Renal pelvis (tissue), 1 donor: ENCODE measurements at regions not wholly inside any gene's neighbourhood (a gene's known extent, or its start where the extent isn't known, plus 50 kb on each side); places are given as distances from the start of the nearest gene placed in this dataset.
"Not testable (repeated sequence)": the region's sequence is repeated elsewhere in the genome, so short reads cannot be mapped to it uniquely, and the experiment has no call there.

Experiments used
- DNase-seq: peaks from one replicate; pipeline ENCODE4 v3.0.0-alpha.2; 2013

DNA sequence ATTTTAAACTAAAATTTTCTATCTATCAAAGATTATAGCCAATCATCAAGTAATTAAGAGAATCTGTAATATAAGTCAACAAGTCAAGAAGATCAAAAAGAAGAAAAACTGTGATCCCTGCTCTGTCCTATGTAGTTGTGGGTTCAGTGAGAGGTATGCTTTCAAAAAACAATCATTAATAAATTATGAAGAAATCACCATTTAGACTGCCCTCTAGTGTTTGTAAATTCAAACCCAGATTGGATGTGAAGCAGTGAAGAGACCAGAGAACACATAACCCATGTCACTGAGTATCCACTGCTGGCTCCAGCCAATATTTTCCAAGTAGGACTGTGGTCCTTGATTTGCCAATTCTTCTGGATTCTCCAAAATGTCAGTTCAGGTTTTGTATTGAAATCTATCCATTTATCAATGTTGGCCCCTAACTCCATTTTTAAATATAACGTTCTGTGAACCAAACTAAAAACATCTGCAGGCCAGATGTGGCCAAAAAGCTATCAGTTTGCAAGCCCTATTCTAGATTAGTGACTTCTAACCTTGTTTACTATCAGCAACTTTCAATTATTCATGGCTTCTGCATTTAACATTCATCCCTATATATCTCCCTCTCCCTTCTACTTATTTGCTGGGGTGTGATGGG is 467.5 kb upstream of the CXADR start:
- DNase-seq: no peak

DNA sequence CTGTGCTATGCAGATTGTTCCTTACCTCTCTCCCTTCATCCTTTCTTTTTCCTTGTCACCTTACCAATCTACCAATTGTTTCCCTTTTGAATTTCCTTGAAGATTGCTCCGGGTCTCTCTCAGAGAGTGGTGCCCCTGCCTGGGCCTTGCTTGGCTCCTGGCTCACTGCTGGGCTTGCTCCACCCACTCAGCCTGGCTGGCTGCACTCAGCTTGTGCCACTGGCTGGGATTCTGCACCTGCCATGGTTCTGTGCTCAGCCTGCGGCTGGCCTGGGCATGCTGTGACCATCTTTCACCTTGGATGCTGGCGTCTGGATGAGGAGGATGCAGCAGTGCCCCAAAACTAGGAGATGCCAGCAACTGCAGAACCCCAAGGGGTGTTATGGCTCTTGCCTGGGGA is 463.9 kb upstream of the CXADR start:
- no peak for DNase-seq

DNA sequence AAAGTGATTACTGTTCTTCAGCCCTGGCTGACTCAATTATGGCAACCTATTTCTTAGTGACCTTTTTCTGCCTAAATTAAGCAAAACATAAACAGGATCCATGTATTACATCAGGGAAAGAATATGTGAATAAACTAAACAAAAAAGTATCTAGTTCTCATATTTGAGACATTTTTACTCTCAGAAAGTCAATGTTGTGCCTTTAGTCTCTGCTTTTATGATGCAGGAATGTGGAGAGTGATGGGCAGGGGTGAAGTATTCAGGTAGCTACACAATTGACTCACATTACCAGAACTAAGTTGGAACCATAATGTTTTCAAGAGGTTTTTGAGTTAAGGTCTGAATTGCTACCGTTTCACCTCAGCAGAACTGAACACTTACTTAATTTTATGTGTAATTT is 462.7 kb upstream of the CXADR start:
- no peak for DNase-seq

DNA sequence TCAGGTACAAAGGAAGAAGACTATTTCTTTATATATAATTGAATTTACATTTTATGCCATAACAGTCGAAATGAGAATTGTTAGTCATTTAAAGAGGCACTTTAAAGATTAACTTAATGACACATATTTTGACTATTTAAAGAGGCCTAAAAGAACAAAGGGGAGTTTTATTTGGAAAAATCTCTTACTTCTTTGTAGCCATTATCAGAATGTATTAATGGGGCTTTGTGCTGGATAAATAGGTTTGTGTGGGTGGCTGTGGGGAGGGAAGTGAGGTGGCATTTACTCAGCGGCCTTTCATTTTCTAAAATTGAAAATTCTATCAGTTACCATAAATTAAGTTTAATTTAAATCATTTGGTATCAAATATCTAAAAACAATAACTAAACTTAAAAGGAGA is 462.2 kb upstream of the CXADR start:
- no peak for DNase-seq

DNA sequence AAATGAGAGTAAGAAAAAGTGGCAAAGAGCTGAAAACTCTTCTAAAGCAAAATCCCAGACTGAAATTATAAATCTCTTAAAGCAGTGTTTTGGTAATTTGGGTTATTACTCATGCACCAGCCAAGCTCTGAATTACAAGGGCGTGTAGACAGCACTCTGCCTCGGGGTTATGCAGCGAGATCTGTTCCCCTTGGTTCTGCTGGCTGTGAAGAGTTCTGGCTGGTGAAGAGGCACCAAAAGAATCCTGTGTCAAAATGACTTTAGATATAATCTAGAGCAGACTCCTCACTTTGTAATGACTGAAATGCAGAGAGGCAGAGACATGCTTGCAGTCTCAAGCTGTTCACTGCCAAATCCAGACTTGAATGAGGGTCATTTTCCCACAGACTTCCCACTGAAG is 461.8 kb upstream of the CXADR start:
- no peak for DNase-seq

DNA sequence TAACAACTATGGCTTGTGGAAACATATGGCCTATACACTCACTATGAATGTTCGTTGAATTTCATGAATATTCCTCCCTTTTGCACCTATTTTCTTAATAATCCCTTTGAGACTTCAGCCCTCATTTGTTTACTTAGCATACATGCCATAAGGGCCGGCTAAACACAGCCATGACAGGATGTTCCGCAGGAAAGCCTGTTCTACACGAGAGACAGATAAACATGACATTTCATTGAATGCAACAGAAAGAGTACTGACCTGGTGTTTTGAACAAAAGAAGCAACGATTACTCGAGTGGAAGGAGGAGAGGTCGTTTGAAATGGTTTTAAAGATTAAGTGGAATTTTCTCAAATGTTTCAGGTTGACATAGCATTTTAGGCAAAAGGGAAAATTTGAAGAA is 459.5 kb upstream of the CXADR start:
- no peak for DNase-seq

DNA sequence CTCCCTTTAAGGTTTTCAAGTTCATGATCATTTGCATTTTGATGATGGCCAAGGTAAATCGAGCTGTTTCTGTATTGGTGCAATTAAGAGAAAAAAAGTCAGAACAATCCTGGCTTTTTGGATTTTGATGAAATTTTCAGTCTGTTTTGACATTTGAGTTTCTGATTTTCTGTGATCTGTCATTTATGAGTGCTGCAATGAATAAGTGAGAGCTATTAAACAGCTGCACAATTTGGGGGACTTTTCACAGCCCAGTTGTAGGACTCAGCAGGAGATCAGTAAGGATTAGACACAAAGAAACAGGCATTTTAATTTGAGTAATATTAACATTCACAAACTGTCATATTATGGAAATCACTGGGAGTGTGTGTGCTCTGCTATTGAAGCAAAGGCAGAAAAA is 452.9 kb upstream of the CXADR start:
- no peak for DNase-seq

DNA sequence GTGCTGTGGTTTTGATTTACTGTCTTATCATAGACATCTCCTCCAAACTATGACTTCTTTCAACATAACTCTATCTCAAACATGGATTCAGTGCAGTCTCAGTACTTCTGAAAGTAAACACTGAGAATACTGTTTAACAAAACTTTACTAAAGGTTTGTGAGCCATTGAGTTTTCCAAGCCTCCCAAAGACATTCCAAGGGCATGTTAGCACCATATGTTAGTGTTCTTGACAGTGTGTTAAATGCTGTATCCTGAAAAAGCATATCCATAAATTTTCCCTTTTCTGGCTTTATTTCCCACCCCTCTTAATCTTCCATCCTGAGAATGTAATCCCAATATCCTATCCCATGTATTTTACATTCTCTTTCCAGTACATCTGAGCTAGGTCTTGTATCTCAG is 446.8 kb upstream of the CXADR start:
- no peak for DNase-seq

DNA sequence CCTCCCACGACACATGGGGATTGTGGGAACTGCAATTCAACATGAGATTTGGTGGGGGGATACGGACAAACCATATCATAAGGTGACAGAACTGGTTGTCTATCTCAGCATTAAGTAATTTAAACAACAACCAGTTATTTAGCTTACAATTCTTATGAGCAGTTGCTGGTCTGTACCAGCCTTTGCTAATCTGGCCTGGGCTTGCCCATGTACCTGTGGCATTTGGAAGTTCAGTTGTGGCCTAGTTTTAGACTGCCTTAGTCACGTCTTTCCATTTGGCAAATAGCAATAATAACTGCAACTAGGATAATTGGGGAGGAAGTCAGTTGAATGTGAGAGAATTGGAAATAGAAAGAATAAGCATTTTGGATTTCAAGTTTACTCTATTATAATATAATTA is 441.8 kb upstream of the CXADR start:
- no peak for DNase-seq

DNA sequence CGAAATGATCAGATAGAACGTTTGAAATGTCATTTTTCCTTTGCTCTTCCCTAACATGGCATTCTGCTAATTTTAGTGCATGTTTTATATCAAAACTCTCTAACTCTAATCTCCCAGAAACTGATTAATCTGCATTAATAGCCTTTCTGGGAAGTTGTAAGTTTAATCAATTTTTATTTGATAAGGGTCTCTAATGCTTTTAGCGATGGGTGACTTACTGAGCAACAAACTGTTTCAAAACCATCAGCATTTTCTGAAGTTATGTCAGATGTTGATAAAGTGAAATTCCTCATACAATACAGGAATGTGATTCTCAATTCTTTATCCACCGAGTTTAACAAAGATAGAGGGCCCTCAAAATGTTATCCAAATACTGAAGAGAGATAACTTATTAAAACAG is 431.6 kb upstream of the CXADR start:
- DNase-seq: no peak

DNA sequence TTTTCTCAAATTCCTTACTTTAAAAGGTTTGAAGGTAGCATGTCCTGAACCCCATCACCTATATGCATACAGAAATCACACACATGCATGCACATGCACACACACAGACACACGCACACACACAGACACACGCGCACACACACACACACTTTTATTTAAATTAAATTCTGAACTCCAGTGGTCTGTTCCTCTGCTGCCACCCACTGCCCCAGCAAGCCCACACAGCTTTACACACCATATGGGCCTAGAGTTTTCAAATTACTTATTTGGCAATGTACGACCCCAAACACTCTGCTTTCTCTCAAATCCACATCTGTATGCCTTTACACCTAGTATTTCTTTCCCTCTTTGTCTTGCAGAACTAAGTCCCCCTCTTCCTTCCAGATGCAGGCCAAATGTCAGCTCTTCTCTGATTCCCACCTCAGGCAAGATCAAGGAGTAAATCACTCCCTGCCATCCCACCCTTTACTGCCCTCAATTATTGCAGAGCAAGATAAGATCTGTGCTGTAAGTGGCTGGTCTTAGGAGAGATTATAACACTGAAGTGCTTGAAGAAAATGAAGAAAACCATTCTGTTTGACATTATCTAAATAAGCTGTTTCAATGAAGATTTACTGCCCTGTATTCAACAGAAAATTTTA is 429.9 kb upstream of the CXADR start:
- no peak for DNase-seq

DNA sequence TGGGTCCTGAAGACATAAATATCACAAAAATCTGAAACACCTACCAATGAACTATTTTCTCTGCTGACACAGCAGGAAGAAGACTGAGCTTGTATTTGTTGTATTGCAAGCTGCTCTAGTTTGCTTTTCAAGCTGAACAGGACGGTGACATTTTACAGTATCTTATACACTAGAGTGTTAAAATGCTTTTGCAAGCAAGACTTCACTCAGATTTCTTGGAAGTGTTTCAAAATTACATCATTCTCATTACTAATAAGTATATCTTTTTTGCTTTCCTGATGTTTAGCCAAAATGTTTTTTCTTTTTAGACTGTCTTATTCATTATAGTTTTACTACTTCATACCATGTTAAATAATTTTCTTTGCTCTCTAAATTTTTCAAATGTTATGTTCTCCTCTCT is 427.1 kb upstream of the CXADR start:
- DNase-seq: no peak

DNA sequence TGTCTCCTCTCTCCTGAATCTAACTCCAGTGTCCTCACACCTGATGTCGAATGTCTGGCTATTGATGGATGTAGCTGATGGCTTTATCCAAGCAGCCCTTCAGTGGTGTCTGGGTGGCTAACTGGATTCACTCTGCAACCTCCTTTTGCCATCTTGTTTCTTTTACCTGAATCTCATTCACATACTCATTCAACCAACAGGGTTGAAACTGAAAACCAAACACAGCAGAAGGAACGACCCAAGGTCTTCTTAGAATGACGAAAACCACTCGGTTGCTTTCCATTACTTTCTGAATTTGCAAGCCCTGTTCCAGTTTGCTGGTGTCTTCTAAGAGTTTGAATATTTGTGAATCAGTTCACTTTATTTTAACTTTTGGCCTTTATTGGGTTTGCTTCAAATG is 424.3 kb upstream of the CXADR start:
- DNase-seq: no peak

DNA sequence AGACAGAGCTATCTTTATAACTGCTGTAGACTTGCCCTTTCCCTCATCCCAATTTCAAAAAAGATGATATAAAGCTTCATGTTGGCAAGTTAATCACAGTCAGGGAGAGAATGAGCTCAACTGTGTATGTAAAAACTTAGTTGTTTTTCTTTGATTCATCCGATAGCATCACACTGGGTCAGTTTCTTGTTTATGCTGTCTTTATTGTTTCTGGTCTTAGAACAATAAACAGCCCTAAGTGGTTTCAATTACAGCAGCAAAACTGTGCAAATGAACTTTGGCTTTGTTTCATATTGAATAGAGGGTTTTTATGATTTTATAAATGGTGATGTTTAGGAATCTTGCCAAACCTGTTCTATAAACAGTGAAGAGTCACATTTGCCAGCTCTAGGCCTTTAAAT is 423.8 kb upstream of the CXADR start:
- peak; percentile 58 for DNase-seq

DNA sequence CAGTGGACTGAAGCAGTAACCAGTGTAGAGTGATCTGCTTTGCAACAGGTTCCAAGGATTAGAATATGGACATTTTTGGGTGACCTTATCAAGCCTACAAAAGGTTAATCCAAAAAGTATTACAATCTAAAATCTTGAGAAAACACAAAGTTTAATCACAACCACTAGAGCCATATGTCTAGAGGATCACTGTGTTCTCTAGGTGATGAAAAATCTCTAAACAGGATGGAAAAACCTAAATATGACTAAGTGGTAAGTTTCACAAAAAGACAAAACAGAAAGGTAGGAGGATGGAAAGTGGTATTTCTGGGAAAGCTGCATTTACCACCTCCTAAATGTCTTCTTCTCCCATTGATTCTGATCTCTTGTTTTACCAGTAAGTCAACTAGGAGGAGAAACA is 411.1 kb upstream of the CXADR start:
- DNase-seq: no peak

DNA sequence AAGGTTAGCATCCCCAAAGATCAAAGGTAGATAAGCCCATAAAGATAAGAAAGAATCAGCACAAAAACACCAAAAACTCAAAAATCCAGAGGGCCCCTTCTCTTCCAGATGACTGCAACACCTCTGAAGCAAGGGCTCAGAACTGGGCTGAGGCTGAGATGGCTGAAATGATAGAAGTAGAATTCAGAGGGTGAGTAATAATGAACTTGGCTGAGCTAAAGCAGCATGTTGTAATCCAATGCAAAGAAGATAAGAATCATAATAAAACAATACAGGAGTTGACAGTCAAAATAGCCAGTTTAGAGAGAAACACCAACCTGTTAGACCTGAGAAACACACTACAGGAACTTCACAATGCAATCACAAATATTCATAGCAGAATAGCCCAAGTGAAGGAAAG is 406.9 kb upstream of the CXADR start:
- DNase-seq: no peak

DNA sequence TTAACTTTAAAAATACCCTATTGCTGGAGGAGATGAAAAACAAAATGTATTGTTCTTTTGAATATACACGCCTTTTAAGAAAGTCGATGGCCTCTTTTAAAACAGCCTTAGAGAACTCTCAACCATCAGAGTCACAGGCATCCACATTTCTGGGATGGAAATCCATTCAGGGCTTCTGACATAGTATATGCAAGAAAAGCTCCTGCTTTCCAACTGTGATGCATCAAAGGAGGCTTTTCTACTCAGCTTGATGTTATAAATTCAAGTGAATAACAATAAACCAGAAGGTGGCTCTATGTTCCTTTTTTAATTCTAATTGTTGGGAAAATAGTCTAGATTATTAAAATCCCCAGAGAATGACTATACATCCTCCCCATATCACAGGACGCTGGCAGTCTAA is 398.8 kb upstream of the CXADR start:
- no peak for DNase-seq

DNA sequence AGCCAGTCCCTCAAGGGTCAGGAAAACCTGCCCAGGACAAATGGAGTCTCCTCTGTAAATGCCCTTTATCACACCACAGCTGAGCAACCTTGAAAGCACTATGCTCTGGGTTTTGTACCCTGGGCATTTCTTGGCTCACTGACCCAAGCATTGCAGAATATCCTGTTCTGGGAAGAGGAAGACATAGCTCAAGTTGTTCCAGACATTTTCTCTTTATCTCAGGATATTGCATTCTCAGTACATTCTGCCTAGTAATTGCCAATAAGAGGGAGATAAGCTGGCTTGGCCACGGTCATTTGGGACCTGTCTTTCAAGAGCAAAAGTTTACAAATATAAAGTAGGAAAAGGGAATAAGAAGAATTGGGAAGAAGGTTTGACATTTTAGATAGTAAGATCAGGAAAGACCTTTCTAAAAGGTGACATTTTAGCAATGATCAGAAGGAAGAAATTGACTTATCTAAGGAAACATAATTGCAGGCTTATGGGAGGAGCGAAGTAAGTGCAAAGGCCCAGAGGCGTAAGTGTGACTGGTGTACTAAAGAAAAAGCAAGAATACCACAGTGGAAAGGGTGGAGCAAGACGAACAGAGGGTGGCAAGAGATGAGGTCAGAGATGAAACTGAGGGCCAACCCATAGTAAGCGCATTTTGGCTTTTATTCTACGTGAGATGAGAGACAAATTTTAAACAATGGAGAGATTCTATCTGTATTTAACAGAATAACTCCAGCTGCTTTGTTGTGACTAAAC is 394.0 kb upstream of the CXADR start:
- DNase-seq: no peak

DNA sequence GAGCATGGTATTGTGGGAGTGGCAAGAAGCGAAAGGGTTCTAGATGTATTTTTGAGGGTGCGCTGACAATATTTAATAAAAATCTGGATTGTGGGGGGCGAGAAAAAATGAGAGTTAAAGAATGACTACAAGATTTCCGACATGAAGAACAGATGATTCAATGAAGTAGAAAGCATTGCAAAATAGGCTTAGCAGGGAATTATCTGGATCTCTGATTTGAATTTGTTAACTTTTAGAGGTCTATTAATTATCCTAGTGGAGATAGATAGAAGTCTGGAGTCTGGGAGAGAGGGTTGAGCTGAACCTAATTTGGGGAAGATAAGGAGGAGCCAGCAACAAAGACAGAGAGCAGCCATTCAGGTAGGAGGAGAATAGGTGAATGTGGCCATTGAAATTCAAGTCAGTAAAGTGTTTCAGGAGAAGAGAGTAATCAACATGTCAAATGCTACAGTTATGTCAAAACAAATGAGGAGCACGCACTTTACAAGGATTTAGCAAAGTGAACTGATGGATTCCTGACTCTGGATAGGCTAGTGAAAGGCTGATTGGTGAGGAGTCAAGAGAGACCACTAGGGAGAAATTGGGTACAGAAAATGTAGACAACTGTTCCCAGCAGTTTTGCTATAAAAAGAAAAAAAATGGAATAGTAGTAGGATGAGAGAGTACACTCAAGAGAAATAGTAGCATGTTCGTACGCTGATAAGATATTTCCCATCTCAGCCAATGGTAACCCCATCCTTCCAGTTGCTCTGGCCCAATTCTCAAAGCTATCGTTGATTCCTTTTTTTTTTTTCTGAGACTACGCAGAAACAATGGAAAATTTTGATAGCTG is 393.2 kb upstream of the CXADR start:
- DNase-seq: no peak

DNA sequence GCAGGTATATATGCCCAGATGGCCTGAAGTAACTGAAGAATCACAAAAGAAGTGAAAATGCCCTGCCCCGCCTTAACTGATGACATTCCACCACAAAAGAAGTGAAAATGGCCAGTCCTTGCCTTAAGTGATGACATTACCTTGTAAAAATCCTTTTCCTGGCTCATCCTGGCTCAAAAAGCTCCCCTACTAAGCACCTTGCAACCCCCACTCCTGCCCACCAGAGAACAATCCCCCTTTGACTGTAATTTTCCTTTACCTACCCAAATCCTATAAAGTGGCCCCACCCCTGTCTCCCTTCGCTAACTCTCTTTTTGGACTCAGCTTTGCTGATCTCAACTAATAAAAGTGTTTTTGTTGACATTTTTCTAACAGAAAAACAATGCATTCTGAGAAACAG is 385.4 kb upstream of the CXADR start:
- DNase-seq: not testable (repeated sequence)

DNA sequence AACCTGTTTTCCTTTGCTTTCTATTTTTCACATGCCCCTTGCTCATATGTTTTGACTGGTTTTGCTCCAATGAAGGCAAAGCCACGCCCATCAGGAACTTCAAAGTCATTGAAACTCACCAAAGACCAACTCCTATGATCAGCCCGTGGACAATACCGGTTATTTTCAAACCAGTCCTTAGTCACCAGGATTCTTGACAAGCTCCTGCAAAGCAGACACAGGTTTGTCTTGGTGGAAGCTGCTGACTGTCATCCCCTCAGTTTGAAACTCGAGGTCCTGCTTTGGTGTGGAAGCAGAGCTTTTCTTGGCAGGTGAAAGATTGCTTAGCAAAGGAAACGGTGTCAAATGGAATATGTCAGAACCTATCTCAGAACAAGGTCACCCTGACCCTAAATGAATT is 384.7 kb upstream of the CXADR start:
- DNase-seq: no peak

DNA sequence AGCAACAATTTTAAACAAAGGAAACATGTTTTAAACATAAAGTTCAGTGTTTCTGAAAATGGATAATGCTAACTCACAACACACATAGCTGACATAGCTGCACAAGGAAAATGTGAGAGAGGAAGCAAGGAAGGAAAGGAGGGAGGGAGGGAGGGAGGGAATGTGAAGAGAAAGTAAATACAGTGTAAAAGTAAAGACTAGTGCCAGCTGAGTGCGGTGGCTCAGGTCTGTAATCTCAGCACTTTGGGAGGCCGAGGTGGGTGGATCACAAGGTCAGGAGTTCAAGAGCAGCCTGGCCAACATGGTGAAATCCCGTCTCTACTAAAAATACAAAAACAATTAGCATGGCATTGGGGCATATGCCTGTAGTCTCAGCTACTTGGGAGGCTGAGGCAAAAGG is 373.7 kb upstream of the CXADR start:
- DNase-seq: not testable (repeated sequence)

DNA sequence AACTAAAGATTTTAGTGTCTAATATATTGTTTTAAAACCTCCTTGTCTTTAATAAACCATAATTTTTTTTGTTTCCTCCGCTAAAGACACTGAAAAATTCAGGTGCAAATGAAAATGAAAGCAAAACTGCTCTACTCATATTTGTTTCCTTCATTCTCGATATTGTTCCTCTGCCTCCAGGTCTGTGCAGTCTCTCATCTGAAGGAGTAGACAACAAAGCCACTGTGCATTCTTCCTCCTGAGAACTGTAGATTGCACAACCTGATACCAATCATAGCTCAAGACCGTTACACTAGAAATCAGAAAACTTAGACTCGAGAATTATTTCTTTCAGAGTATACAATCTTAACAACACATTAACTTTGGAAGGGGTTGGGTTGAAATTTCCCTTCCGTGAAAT is 373.1 kb upstream of the CXADR start:
- no peak for DNase-seq
